ENCODE measurements at regions not wholly inside any gene's neighbourhood (a gene's known extent, or its start where the extent isn't known, plus 50 kb on each side); places are given as distances from the start of the nearest gene placed in this dataset.

DNA sequence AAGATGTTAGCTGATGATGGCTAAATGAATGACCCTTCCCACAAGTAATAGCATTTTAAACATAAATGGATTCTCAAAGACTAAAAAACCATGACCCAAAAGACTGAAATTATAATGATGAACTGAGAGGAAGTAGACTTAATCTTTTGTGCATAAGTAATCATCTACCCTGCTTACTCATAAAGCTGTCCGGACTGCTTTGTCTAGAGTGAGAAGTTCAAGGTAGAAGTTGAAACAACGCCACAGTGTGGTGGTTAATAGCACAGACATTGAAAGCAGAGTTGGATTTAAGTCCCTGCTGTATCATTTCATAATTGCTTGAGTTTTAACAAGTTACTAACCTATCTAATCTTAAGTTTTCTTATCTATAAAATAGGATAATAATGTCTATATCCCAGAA lies 346.6 kb downstream of the CENPC start:
- TF ChIP-seq, protein P1, sequence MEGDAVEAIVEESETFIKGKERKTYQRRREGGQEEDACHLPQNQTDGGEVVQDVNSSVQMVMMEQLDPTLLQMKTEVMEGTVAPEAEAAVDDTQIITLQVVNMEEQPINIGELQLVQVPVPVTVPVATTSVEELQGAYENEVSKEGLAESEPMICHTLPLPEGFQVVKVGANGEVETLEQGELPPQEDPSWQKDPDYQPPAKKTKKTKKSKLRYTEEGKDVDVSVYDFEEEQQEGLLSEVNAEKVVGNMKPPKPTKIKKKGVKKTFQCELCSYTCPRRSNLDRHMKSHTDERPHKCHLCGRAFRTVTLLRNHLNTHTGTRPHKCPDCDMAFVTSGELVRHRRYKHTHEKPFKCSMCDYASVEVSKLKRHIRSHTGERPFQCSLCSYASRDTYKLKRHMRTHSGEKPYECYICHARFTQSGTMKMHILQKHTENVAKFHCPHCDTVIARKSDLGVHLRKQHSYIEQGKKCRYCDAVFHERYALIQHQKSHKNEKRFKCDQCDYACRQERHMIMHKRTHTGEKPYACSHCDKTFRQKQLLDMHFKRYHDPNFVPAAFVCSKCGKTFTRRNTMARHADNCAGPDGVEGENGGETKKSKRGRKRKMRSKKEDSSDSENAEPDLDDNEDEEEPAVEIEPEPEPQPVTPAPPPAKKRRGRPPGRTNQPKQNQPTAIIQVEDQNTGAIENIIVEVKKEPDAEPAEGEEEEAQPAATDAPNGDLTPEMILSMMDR (IDR thresholded peaks at IDR 0.05), result peak; percentile 64

DNA sequence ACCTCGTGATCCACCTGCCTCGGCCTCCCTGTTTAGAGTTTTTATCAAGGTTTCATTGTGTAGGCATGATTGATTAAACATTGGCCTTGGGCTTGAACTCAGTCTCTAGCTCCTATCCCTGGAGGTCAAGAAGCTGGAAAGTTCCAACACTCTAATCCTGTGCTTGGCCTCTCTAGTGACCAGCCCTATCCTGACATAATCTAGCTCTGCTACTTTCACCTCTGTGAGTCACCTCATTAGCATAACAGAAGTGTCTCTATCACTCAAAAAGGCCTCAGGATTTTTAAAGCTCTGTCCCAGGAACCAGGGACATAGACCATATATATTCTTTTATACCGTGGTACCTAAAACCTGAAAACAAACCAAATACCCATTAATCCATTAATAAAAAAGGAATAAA lies 377.5 kb downstream of the CENPC start:
- TF ChIP-seq, protein P1 (IDR thresholded peaks at IDR 0.05), result no peak

DNA sequence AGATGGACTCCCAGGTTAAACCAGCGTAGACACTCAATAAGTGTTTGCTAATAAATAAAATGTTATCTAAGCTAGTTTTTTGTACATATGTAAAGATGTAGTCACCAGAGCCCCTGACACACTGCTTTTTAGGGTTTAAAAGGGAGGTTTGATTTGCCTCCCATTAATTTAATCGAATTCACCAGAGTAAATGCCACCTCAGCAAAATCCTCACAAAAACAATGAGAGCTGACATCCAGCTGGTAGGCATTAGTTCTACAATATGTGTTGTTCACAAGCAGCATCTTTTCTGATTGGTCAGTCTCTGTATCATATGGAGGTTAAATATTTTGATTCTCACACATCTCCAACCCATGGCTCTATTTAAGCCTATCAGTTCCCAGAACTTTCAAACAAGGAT lies 382.6 kb downstream of the CENPC start:
- TF ChIP-seq, protein P1 (IDR thresholded peaks at IDR 0.05), result no peak

DNA sequence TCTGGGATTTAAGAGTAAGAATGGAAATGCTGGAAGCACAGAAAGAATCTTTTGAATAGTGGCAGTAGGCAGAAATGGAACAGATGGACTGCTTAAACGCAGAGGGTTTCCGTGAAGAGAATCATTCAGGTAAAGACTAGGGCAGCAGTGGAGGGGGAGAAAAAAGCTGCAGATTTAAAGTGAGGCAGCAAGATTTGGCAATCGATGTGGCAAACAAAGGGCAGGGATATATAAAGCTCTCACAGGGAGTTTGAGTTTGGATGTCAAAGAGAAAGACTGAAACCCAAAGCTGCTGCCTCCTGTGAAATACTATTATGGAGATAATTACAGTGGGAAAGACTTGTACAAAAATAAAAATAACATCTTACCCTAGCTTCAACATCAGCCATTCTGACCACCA lies 384.0 kb downstream of the CENPC start:
- TF ChIP-seq, protein P1 (IDR thresholded peaks at IDR 0.05), result no peak

DNA sequence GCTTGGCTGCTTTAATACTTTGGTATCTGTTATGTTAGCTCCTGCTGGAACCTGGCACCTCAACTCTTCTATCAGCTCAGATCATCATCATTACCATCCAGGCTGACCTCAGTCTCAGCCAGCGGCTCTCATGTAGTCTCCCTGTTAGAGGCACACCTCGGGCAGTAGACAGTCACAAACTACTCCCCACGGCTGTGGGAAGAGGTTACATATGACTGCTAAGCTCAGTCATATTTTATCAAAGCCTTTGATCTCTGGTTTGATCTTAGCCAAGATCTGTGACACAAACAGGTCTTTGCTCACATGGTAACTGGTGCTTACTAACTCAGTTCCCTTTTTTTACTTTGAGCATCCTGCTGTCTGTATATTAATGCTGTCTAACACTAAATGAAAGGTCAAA lies 384.9 kb downstream of the CENPC start:
- TF ChIP-seq, protein P1 (IDR thresholded peaks at IDR 0.05), result no peak

DNA sequence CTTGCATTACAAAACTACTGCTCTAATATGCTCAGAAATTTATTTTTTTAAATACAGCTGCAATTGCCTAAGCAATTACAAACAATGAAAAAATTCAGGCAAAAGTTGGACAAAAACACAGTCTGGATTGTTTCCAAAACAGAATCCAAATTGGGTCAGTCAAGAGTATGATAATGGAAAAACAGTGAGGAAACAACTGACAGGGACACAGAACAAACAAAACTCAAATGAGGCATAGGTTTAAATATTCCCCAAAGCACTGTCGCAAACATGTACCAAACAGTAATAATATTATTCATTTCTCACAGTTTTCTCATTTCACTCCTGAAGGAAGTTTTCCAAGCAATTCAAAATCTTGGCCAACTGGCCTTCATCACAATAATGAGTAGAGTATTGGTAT lies 386.6 kb downstream of the CENPC start:
- TF ChIP-seq, protein P1 (IDR thresholded peaks at IDR 0.05), result no peak

DNA sequence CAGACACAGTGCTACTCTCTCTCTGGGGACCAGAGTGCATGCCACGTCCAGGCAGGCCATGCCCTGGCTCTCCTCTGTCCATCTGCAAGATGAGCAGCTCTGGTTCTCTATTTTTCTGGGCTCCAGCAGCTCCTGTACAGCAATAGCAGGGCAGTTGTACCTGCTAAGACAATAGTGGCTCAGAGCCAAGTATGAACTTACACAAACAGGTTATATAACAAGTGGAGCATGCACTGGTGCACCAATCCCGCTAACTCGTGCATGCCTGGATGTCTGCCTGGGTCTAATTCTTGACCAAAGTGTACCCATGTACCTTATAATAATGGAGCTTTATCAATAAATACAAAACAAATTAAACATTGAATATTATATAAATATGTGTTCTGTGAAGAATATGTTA lies 392.3 kb downstream of the CENPC start:
- TF ChIP-seq, protein P1 (IDR thresholded peaks at IDR 0.05), result no peak
